CD4-positive, alpha-beta T cell (primary cell): ENCODE measurements at regions not wholly inside any gene's neighbourhood (a gene's known extent, or its start where the extent isn't known, plus 50 kb on each side); places are given as distances from the start of the nearest gene placed in this dataset.

ENCODE experiments used
- ATAC-seq: fragments of 200-7000 bp; cut with Tn5 transposase; one replicate; pipeline ENCODE4 v1.10.0; 2022; ENCODE audit warnings: mild to moderate bottlenecking; ENCODE audit not compliant: poor library complexity
- CTCF ChIA-PET: fragments of 350-600 bp; sonication (Branson Sonifier 250); formaldehyde crosslinking; loops from one replicate; lab custom pipeline; 2021; ENCODE audit warnings: antibody characterized with exemption, inconsistent platforms; lab: Charles Lee
- POLR2A ChIA-PET: fragments of 350-600 bp; sonication (Branson Sonifier 250); formaldehyde crosslinking; loops from one replicate; lab custom pipeline; 2021; ENCODE audit warnings: antibody characterized with exemption, inconsistent platforms; lab: Charles Lee
- DNase-seq, 14 experiments: peaks; one replicate each; pipeline ENCODE4 v3.0.0-alpha.2; 2013 to 2020; ENCODE audit warnings: mixed read lengths in 2 of 14
- H3K27ac ChIP-seq, 2 donors: one replicate each; pipeline versions ENCODE4 v1.5.1 to v1.7.0; 2013; ENCODE audit warnings: low read length in 2 of 2, low read depth in 1 of 2, mild to moderate bottlenecking in 1 of 2
- H3K27me3 ChIP-seq, 2 experiments: 1 replicate in 1 of 2; 2 replicates in 1 of 2; pipeline versions ENCODE4 v1.6.1 to v1.7.0; 2013; ENCODE audit warnings: low read length in 2 of 2, control low read depth in 1 of 2, mild to moderate bottlenecking in 1 of 2, moderate library complexity in 1 of 2; ENCODE audit not compliant: insufficient read depth in 2 of 2, control insufficient read depth in 1 of 2
- H3K36me3 ChIP-seq: one replicate; pipeline ENCODE4 v1.6.1; 2013; ENCODE audit warnings: low read length, control low read depth; ENCODE audit not compliant: insufficient read depth
- H3K4me1 ChIP-seq: one replicate; pipeline ENCODE4 v1.6.1; 2013; ENCODE audit warnings: low read length, control low read depth; ENCODE audit not compliant: insufficient read depth
- H3K4me3 ChIP-seq: one replicate; pipeline ENCODE4 v1.5.1; 2013; ENCODE audit warnings: mild to moderate bottlenecking, low read length, moderate library complexity
- H3K9me3 ChIP-seq, 2 experiments: 1 replicate in 1 of 2; 2 replicates in 1 of 2; pipeline versions ENCODE4 v1.6.1 to v1.7.0; 2013; ENCODE audit warnings: low read length in 2 of 2, mild to moderate bottlenecking in 2 of 2, control low read depth in 1 of 2, moderate library complexity in 1 of 2; ENCODE audit not compliant: control insufficient read depth in 1 of 2, insufficient read depth in 1 of 2
- H3K27ac Mint-ChIP-seq: one replicate; pipeline ENCODE4 v1.8.0; 2020; ENCODE audit warnings: mixed read lengths
- H3K27me3 Mint-ChIP-seq: one replicate; pipeline ENCODE4 v1.8.0; 2021; ENCODE audit warnings: mixed read lengths
- H3K36me3 Mint-ChIP-seq: one replicate; pipeline ENCODE4 v1.8.0; 2021; ENCODE audit warnings: low read depth, mixed read lengths
- H3K4me1 Mint-ChIP-seq: one replicate; pipeline ENCODE4 v1.8.0; 2021; ENCODE audit warnings: low read depth, mixed read lengths
- H3K4me3 Mint-ChIP-seq: one replicate; pipeline ENCODE4 v1.8.0; 2020; ENCODE audit warnings: mild to moderate bottlenecking, mixed read lengths
- H3K9me3 Mint-ChIP-seq: one replicate; pipeline ENCODE4 v1.8.0; 2020; ENCODE audit warnings: mixed read lengths
- CTCF ChIP-seq: fragments of 200-600 bp; IDR thresholded peaks from one replicate; pipeline ENCODE4 v1.8.0; 2022; ENCODE audit warnings: antibody characterized with exemption, mild to moderate bottlenecking
- intact Hi-C, 2 experiments: fragments of 100-400 bp; cut with DNase I in 1 of 2; cut with micrococcal nuclease in 1 of 2; formaldehyde crosslinking; loops; one replicate each; pipeline versions ENCODE4 v1.15.1 to v1.9.0; 2023 to 2025; cut with DNase I, micrococcal nuclease

GRCh38 chr13:22253107-22253506 lies 582.2 kb downstream of the FGF9 start:
- H3K9me3 Mint-ChIP-seq, result no peaks in the 10 kb centered on the region
- Histone ChIP-seq H3K27ac (no peak overlapping the region), H3K36me3 (no peaks in the 10 kb centered on the region), H3K9me3 (peaks cover 0 to 4% of the 10 kb centered on the region in 2 experiments), H3K27me3 (no peaks in the 10 kb centered on the region), H3K4me1 (no peaks in the 10 kb centered on the region), H3K4me3 (no peak overlapping the region)
- no peak overlapping the region for H3K27ac Mint-ChIP-seq
- no peaks in the 10 kb centered on the region for H3K36me3 Mint-ChIP-seq
- ChIA-PET CTCF (no interaction called here), POLR2A (no interaction called here)
- TF ChIP-seq CTCF, result no peak
- no peak for ATAC-seq
- H3K4me3 Mint-ChIP-seq, result no peak overlapping the region
- H3K4me1 Mint-ChIP-seq, result no peaks in the 10 kb centered on the region
- H3K27me3 Mint-ChIP-seq, result no peaks in the 10 kb centered on the region
- intact Hi-C loops, result no loop called here
- DNase-seq, result no peak

GRCh38 chr13:22256111-22256639 lies 585.3 kb downstream of the FGF9 start:
- Mint-ChIP-seq H3K4me3 (no peak overlapping the region), H3K9me3 (no peaks in the 10 kb centered on the region), H3K4me1 (no peaks in the 10 kb centered on the region), H3K36me3 (no peaks in the 10 kb centered on the region), H3K27me3 (no peaks in the 10 kb centered on the region), H3K27ac (no peak overlapping the region)
- POLR2A ChIA-PET, result no interaction called here
- H3K4me1 ChIP-seq, result no peaks in the 10 kb centered on the region
- intact Hi-C loops, result no loop called here
- H3K27me3 ChIP-seq, result no peaks in the 10 kb centered on the region
- H3K9me3 ChIP-seq, result peaks cover 0 to 4% of the 10 kb centered on the region in 2 experiments
- no peak for ATAC-seq
- CTCF ChIA-PET, result no interaction called here
- no peaks in the 10 kb centered on the region for H3K36me3 ChIP-seq
- no peak overlapping the region for H3K4me3 ChIP-seq
- no peak for DNase-seq
- no peak for TF ChIP-seq CTCF
- no peak overlapping the region for H3K27ac ChIP-seq

- H3K36me3 Mint-ChIP-seq, result no peaks in the 10 kb centered on the region
- Histone ChIP-seq H3K4me1 (no peaks in the 10 kb centered on the region), H3K36me3 (no peaks in the 10 kb centered on the region), H3K27me3 (no peaks in the 10 kb centered on the region), H3K9me3 (no peaks in the 10 kb centered on the region), H3K27ac (no peak overlapping the region), H3K4me3 (no peak overlapping the region)
- ChIA-PET CTCF (no interaction called here), POLR2A (no interaction called here)
- DNase-seq (no peak), ATAC-seq (no peak)
- no peaks in the 10 kb centered on the region for H3K4me1 Mint-ChIP-seq
- no peaks in the 10 kb centered on the region for H3K27me3 Mint-ChIP-seq
- no peak overlapping the region for H3K27ac Mint-ChIP-seq
- no peak for TF ChIP-seq CTCF
- H3K4me3 Mint-ChIP-seq, result no peak overlapping the region
- intact Hi-C loops, result no loop called here
- H3K9me3 Mint-ChIP-seq, result no peaks in the 10 kb centered on the region
These were observed 591.4 kb downstream of the FGF9 start for GRCh38 chr13:22262001-22262885.
